Head of caudate nucleus (tissue), 42 donors: ENCODE measurements at regions not wholly inside any gene's neighbourhood (a gene's known extent, or its start where the extent isn't known, plus 50 kb on each side); places are given as distances from the start of the nearest gene placed in this dataset.

Experiments used
- DNase-seq, 42 donors: peaks; one replicate each; pipeline versions ENCODE4 v3.0.0 to v3.0.0-alpha.2; 2020 to 2021; ENCODE audit warnings: mixed read lengths in 7 of 42
- intact Hi-C: fragments of 100-400 bp; cut with DNase I; formaldehyde crosslinking; loops from one replicate; pipeline ENCODE4 v1.15.0; 2022

DNA sequence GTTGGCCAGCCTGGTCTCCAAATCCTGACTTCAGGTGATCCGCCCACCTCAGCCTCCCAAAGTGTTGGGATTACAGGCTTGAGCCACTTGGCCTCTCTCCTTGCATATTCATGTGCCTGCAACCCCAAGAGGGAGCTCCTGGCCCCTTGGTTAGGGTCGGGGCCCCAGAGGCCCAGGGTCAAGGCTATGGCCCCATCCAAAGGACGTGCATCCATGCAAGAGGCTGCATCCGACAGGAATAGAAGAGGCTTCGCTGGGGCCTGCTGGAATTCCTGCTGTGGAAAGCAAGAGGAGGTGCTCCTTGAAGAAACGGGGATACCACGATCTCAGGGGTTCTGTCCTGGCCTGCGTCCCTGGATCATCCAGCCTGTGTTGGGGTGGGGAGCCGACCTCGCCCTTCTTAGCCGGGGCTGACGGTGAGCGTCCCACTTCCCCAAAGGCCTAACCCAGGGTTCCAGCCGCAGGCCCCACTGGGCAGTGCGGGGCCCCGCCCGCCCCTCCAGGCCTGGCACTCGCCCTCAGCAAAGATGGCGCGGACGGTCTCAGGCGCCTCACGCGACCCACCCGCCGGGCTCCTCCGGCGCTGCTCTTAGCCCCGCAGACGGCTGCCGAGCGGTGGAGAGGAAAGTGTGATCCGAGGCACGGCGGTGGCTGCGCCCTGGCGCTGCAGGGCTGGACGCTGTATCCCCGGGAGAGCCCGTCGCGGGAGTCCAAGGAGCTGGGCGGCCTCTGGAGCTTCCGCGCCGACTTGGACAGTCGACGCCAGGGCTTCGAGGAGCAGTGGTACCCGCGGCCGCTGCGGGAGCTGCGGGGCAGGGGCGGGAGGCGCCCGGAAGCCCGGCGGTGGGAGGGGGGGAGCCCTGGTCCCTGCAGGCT, 54.7 kb downstream of the ZNF727 start:
- peak in 3 of 42 donors; percentile 21 to 34 (median 28) for DNase-seq
- intact Hi-C loops: no loop called here

DNA sequence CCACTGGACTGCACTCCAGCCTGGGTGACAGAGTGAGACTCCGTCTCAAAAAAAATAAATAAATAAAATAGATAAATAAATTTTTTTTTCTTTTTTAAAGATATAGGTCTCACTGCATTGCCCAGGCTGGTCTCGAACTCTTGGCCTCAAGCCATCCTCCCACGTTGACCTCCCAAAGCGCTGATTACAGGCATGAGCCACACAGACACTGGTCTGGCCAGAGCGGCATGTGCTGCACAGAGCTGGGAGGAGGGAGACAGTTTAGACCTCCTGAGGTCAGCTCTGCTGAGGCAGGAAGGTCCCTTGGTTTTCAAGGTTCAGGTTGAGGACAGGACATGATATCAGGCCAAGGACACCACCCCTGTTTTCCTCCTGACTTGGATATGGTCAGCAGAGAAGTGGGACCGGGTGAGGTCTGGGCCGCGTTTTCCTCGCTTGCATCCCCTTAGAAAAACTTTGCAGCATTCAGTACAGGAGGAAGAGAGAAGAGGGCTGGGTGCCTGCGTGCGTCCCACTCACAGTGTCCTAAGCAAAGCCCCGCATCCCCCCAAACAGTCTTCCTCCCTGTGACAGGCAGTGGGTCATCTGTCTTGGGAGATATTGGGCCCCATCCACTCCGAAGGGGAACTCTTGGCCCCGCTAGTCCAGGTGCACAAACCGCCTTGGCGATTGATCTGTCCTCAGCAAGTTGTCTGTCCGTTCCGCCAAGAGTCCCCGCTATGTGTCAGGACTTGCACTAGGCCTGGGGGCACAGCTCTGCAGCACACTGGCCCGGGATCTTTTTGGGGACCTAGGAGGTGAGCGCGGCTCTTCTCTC, 56.1 kb downstream of the ZNF727 start:
- peak in 2 of 42 donors; percentile 27 to 28 for DNase-seq
- intact Hi-C loops: no loop called here

DNA sequence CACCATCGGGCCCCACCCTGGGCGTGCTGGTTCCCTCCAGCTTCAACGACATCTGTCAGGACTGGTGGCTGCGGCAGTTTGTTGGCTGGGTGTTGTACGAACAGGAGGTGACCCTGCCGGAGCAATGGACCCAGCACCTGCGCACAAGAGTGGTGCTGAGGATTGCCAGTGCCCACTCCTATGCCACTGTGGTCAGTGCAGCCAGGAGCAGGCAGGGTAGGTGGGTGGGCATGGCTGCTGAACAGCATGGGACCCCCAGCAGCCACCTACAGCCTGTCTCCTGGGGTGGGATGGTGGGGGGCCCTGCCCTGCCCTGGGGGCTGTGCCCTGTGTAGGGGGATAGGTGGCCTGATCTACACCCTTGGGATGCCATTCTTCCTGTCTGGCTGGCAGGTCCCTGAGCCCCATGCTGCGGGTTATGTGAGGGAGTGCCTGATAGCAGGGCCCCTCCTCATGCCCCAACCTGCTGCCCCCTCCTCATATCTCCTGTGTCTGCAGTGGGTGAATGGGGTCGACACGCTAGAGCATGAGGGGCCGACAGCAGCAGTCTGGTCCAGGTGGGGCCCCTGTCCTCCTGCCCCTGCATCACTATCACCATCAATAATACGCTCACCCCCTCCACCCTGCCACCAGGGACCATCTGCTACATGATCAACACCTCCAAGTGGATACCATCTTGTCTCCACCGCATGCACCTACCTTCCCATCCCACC, 56.9 kb downstream of the ZNF727 start:
- intact Hi-C loops: no loop called here
- DNase-seq: peak in 2 of 42 donors; percentile 10 to 22

DNA sequence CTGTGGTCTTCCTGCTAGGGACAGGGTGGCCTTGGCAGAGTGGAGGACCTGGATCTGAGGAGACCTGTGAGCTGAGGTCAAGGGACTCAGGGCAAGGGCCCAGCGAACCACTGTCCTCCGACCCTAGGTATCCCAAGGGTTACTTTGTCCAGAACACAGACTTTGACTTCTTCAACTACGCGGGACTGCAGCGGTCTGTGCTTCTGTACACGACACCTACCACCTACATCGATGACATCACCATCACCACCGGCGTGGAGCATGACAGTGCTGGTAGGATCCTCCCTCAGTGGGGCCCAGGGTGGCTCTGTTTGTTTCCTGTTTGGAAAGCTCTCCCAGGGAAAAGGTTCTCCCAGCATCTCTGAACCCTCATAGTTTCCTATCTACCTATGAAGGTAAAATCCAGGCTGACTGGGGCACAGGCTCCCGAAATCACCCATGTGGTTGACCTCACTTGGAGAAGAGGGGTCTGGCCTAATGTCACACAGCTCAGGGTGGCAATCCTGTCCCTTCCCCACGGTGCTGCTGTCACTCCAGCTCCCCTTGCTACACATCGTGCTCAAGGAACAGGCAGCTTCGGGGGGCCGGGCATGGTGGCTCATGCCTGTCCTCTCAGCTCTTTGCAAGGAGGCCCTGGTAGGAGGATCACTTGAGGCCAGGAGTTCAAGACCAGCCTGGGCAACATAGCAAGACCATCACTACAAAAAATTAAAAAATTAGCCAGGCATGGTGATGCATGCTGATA, 57.6 kb downstream of the ZNF727 start:
- DNase-seq: peak in 3 of 42 donors; percentile 6 to 25 (median 18)
- intact Hi-C loops: no loop called here

DNA sequence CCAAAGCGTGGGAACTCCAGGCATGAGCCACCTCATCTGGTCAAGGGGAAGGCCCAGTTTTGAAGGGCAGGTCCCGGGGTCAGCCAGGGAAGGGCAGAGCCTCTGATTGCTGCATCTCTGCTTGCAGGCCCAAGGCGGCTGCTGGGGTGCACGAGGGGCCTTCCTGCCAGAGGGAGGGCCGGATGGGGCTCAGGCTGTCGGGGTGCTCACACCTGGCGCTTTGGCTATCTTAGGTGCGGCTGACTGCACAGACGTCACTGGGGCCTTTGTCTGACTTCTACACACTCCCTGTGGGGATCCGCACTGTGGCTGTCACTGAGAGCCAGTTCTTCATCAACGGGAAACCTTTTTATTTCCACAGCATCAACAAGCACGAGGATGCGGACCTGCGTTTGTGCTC, 68.7 kb downstream of the ZNF727 start:
- DNase-seq: no peak
- intact Hi-C loops: no loop called here

DNA sequence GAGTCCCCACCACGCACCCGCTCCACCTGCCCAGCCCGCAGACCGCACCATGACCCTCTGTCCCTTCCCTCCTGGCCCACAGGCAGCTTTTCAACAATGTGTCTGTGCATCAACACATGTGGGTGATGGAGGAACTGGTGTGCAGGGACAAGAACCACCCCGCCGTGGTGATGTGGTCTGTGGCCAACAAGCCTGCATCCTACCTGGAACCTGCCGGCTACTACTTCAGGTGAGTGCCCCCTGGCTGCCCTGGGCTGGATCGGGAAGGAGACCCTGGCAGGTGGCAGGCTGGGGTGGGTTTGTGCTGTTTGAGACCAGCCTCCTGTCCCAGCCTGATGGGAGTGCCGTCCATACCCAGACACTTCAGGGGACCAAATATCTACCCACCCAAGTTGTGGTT, 69.6 kb downstream of the ZNF727 start:
- no peak for DNase-seq
- intact Hi-C loops: no loop called here

DNA sequence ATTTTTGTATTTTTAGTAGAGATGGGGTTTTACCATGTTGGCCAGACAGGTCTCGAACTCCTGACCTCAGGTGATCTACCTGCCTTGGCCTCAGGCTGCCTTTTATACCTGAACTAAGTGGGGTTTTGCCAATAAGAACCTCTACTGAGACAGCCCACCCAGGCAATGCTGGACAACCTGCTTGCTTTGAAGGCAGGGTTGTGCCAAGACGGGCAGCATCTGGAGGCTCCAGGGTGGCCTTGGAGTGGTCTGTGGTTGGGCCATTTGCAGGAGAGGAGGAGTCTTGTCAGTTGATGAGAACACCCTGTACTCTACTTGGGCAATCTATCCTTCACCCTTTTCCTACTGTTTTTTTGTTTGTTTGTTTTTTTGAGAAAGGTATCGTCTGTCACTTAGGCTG, 75.3 kb upstream of the ZNF735 start:
- intact Hi-C loops: no loop called here
- no peak for DNase-seq
